Lung (tissue), 11 donors: ENCODE measurements at regions not wholly inside any gene's neighbourhood (a gene's known extent, or its start where the extent isn't known, plus 50 kb on each side); places are given as distances from the start of the nearest gene placed in this dataset.

ENCODE experiments used
- ATAC-seq: fragments of 200-7000 bp; cut with Tn5 transposase; one replicate; pipeline ENCODE4 v1.9.1; 2020; ENCODE audit warnings: moderate number of reproducible peaks; ENCODE audit not compliant: insufficient read depth, low FRiP score
- DNase-seq, 3 donors: peaks; one replicate each; pipeline ENCODE4 v3.0.0-alpha.2; 2013 to 2017
- H3K27ac ChIP-seq, 2 donors: one replicate each; pipeline ENCODE4 v1.5.1; 2013; ENCODE audit warnings: mild to moderate bottlenecking in 2 of 2, moderate library complexity in 2 of 2, control low read depth in 1 of 2, inconsistent platforms in 1 of 2, low read depth in 1 of 2, low read length in 1 of 2
- H3K27me3 ChIP-seq, 3 donors: one replicate each; pipeline ENCODE4 v1.5.1; 2013; ENCODE audit warnings: low read length in 2 of 3; ENCODE audit not compliant: control insufficient read depth in 3 of 3, insufficient read depth in 3 of 3
- H3K36me3 ChIP-seq, 4 donors: one replicate each; pipeline ENCODE4 v1.5.1; 2013; ENCODE audit warnings: low read length in 4 of 4, mild to moderate bottlenecking in 1 of 4, moderate library complexity in 1 of 4; ENCODE audit not compliant: control insufficient read depth in 4 of 4, insufficient read depth in 4 of 4
- H3K4me1 ChIP-seq, 5 donors: one replicate each; pipeline ENCODE4 v1.5.1; 2013; ENCODE audit warnings: low read length in 5 of 5, mild to moderate bottlenecking in 2 of 5, moderate library complexity in 1 of 5; ENCODE audit not compliant: control insufficient read depth in 5 of 5, insufficient read depth in 5 of 5
- H3K4me3 ChIP-seq: one replicate; pipeline ENCODE4 v1.5.1; 2013; ENCODE audit warnings: mild to moderate bottlenecking, control low read depth, moderate library complexity
- H3K9ac ChIP-seq, 2 donors: one replicate each; pipeline ENCODE4 v1.5.1; 2013; ENCODE audit warnings: low read length in 2 of 2, control low read depth in 1 of 2; ENCODE audit not compliant: insufficient read depth in 1 of 2
- H3K9me3 ChIP-seq, 4 donors: one replicate each; pipeline ENCODE4 v1.5.1; 2013; ENCODE audit warnings: low read length in 3 of 4, mild to moderate bottlenecking in 1 of 4, moderate library complexity in 1 of 4; ENCODE audit not compliant: control insufficient read depth in 4 of 4, insufficient read depth in 3 of 4
- WGBS, 2 donors: extraction: QIAGEN DNeasy Blood & Tissue Kit; methylation state at CpG; one replicate each; pipeline ENCODE4 v1.1.7; 2013; 5-methylcytosine and 5-hydroxymethylcytosine counted together
- TF ChIP-seq, protein P1 (sequence below): IDR thresholded peaks from 2 replicates; pipeline ENCODE4 v1.5.1; 2012; ENCODE audit warnings: mild to moderate bottlenecking; ENCODE audit errors: control extremely low read depth, extremely low read depth
- donor health status: control.
- donor health status: control.
- donor health status: Bipolar disorder and iron deficiency.
- donor health status: healthy.
- donor health status: DM: yes; HTN: yes; CAD: no.

DNA sequence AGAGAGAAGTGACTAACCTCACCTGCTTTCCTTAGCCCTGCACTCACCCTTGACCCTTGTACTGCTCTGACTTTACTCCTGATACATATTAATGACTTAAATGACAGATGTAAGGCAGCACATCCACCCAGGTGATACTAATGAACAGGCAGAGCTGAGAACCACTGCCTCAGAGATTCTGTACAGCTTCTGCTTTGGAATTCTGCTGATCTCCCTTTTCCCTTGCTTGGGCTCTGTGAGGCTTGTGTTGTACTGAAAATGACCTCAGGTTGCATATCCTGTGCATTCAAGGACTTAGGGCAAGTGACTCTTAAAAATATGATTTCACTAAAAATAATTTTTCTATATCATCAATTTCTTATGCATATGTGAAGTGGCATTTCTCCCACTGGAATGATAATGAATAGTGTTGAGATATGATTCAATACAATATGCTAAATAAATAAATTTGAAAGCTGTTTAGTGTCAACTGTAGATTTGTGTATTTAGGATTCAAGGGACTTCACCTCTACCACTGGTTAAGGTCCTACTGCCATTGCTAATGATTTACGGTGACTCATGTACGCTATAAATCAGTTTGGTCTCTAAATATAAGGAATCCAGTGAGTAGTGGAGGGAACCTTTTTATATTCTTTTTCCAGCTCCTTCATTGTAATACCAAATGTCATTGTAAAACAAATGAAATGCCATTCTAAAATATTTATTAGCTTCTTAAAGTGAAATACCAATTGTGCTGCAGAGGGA, 328.3 kb downstream of the SOCS6 start:
- Histone ChIP-seq H3K27me3 (no peaks in the 10 kb centered on the region), H3K9me3 (peaks cover 0 to 5% (median 0%) of the 10 kb centered on the region in 4 donors), H3K27ac (no peak overlapping the region), H3K4me3 (no peak overlapping the region), H3K9ac (no peak overlapping the region), H3K4me1 (peaks cover 0 to 2% (median 0%) of the 10 kb centered on the region in 5 donors), H3K36me3 (no peaks in the 10 kb centered on the region)
- WGBS, 2 donors, result 89 to 90% methylated on average over 2 of the region's 2 CpGs
- DNase-seq (no peak), ATAC-seq (no peak)
- TF ChIP-seq, protein P1, sequence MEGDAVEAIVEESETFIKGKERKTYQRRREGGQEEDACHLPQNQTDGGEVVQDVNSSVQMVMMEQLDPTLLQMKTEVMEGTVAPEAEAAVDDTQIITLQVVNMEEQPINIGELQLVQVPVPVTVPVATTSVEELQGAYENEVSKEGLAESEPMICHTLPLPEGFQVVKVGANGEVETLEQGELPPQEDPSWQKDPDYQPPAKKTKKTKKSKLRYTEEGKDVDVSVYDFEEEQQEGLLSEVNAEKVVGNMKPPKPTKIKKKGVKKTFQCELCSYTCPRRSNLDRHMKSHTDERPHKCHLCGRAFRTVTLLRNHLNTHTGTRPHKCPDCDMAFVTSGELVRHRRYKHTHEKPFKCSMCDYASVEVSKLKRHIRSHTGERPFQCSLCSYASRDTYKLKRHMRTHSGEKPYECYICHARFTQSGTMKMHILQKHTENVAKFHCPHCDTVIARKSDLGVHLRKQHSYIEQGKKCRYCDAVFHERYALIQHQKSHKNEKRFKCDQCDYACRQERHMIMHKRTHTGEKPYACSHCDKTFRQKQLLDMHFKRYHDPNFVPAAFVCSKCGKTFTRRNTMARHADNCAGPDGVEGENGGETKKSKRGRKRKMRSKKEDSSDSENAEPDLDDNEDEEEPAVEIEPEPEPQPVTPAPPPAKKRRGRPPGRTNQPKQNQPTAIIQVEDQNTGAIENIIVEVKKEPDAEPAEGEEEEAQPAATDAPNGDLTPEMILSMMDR, result no peak

GRCh38 chr18:70600225-70600925, 311.5 kb downstream of the SOCS6 start:
- H3K4me3 ChIP-seq, result no peak overlapping the region
- no peaks in the 10 kb centered on the region for H3K27me3 ChIP-seq
- 69 to 80% methylated on average over 1 of the region's 1 CpG for WGBS, 2 donors
- H3K4me1 ChIP-seq, result no peaks in the 10 kb centered on the region
- H3K36me3 ChIP-seq, result no peaks in the 10 kb centered on the region
- H3K9ac ChIP-seq, result no peak overlapping the region
- peaks cover 0 to under 1% (median 0%) of the 10 kb centered on the region in 4 donors for H3K9me3 ChIP-seq
- ATAC-seq, result no peak
- no peak overlapping the region for H3K27ac ChIP-seq
- TF ChIP-seq, protein P1, result no peak
- DNase-seq, result no peak

GRCh38 chr18:70598406-70598805, 309.6 kb downstream of the SOCS6 start:
- Histone ChIP-seq H3K4me3 (no peak overlapping the region), H3K27ac (no peak overlapping the region), H3K27me3 (no peaks in the 10 kb centered on the region), H3K9ac (no peak overlapping the region), H3K4me1 (no peaks in the 10 kb centered on the region), H3K36me3 (no peaks in the 10 kb centered on the region), H3K9me3 (peaks cover 0 to 2% (median 0%) of the 10 kb centered on the region in 4 donors)
- TF ChIP-seq, protein P1, result no peak
- ATAC-seq (no peak), DNase-seq (no peak)
